Muscle of leg (tissue), 3 donors: ENCODE measurements at regions not wholly inside any gene's neighbourhood (a gene's known extent, or its start where the extent isn't known, plus 50 kb on each side); places are given as distances from the start of the nearest gene placed in this dataset.
"Not testable (repeated sequence)": the region's sequence is repeated elsewhere in the genome, so short reads cannot be mapped to it uniquely, and the experiment has no call there.

Experiments
- DNase-seq: peaks from one replicate; pipeline ENCODE4 v3.0.0; 2013
- H3K27ac ChIP-seq: one replicate; pipeline ENCODE4 v1.5.1; 2013; ENCODE audit warnings: mild to moderate bottlenecking, low read length, control low read depth
- H3K27me3 ChIP-seq: one replicate; pipeline ENCODE4 v1.6.1; 2013; ENCODE audit warnings: low read length; ENCODE audit not compliant: control insufficient read depth, insufficient read depth
- H3K36me3 ChIP-seq: one replicate; pipeline ENCODE4 v1.6.1; 2013; ENCODE audit warnings: low read length; ENCODE audit not compliant: control insufficient read depth, insufficient read depth
- H3K4me1 ChIP-seq: one replicate; pipeline ENCODE4 v1.6.1; 2013; ENCODE audit warnings: low read length; ENCODE audit not compliant: control insufficient read depth, insufficient read depth
- H3K4me3 ChIP-seq: one replicate; pipeline ENCODE4 v1.5.1; 2013; ENCODE audit warnings: low read length, control low read depth
- H3K9me3 ChIP-seq: replicated peaks from 2 replicates; pipeline ENCODE4 v1.6.1; 2013; ENCODE audit warnings: low read depth, low read length; ENCODE audit not compliant: control insufficient read depth
- WGBS: methylation state at CpG from one replicate; pipeline ENCODE4 v1.1.5; 2013; ENCODE audit warnings: missing lambda C conversion rate; ENCODE audit not compliant: insufficient coverage; 5-methylcytosine and 5-hydroxymethylcytosine counted together

- Histone ChIP-seq H3K27ac (no peak overlapping the region), H3K27me3 (no peaks in the 10 kb centered on the region), H3K36me3 (no peaks in the 10 kb centered on the region), H3K9me3 (no peaks in the 10 kb centered on the region), H3K4me1 (no peaks in the 10 kb centered on the region), H3K4me3 (no peak overlapping the region)
- WGBS, result no CpG with 5 or more reads among the region's 2 CpGs
- no peak for DNase-seq
Observed at GRCh38 chr2:195150819-195151218, 506.2 kb upstream of the SLC39A10 start.

GRCh38 chr2:195148004-195148403 is 509.0 kb upstream of the SLC39A10 start:
- Histone ChIP-seq H3K4me3 (no peak overlapping the region), H3K9me3 (no peaks in the 10 kb centered on the region), H3K27ac (no peak overlapping the region), H3K36me3 (no peaks in the 10 kb centered on the region), H3K27me3 (no peaks in the 10 kb centered on the region), H3K4me1 (no peaks in the 10 kb centered on the region)
- no peak for DNase-seq
- no CpG with 5 or more reads among the region's 5 CpGs for WGBS

- H3K36me3 ChIP-seq, result no peaks in the 10 kb centered on the region
- H3K27me3 ChIP-seq, result no peaks in the 10 kb centered on the region
- H3K4me1 ChIP-seq, result no peaks in the 10 kb centered on the region
- 66% methylated on average over 2 of the region's 4 CpGs for WGBS
- H3K4me3 ChIP-seq, result no peak overlapping the region
- no peak for DNase-seq
- H3K27ac ChIP-seq, result no peak overlapping the region
- no peaks in the 10 kb centered on the region for H3K9me3 ChIP-seq
Observed at GRCh38 chr2:195146761-195147541, 510.1 kb upstream of the SLC39A10 start.

GRCh38 chr2:195138435-195138834 is 518.6 kb upstream of the SLC39A10 start:
- no peaks in the 10 kb centered on the region for H3K36me3 ChIP-seq
- no peak overlapping the region for H3K27ac ChIP-seq
- H3K4me1 ChIP-seq, result no peaks in the 10 kb centered on the region
- no peak overlapping the region for H3K4me3 ChIP-seq
- DNase-seq, result no peak
- H3K27me3 ChIP-seq, result no peaks in the 10 kb centered on the region
- no peaks in the 10 kb centered on the region for H3K9me3 ChIP-seq
- no CpG with 5 or more reads among the region's 7 CpGs for WGBS

- H3K36me3 ChIP-seq, H3K27me3 ChIP-seq, H3K27ac ChIP-seq, H3K4me3 ChIP-seq, DNase-seq, H3K9me3 ChIP-seq, H3K4me1 ChIP-seq: not testable (repeated sequence)
- WGBS, result 96% methylated on average over 3 of the region's 3 CpGs
Observed at GRCh38 chr2:195125889-195126288, 531.1 kb upstream of the SLC39A10 start.

GRCh38 chr2:195124391-195125079 is 532.5 kb upstream of the SLC39A10 start:
- H3K27me3 ChIP-seq, result no peaks in the 10 kb centered on the region
- no peak for DNase-seq
- H3K4me3 ChIP-seq, result no peak overlapping the region
- no peaks in the 10 kb centered on the region for H3K36me3 ChIP-seq
- no peaks in the 10 kb centered on the region for H3K9me3 ChIP-seq
- H3K27ac ChIP-seq, result no peak overlapping the region
- no peaks in the 10 kb centered on the region for H3K4me1 ChIP-seq
- WGBS, result 91% methylated on average over 9 of the region's 10 CpGs

- Histone ChIP-seq H3K27ac (no peak overlapping the region), H3K4me3 (no peak overlapping the region), H3K36me3 (no peaks in the 10 kb centered on the region), H3K9me3 (no peaks in the 10 kb centered on the region), H3K4me1 (no peaks in the 10 kb centered on the region), H3K27me3 (no peaks in the 10 kb centered on the region)
- DNase-seq, result no peak
- WGBS, result no CpG with 5 or more reads among the region's 1 CpG
Observed at GRCh38 chr2:195122653-195123052, 534.4 kb upstream of the SLC39A10 start.

- Histone ChIP-seq H3K36me3 (no peaks in the 10 kb centered on the region), H3K4me3 (no peak overlapping the region), H3K4me1 (no peaks in the 10 kb centered on the region), H3K9me3 (no peaks in the 10 kb centered on the region), H3K27me3 (no peaks in the 10 kb centered on the region), H3K27ac (no peak overlapping the region)
- peak; percentile 14 for DNase-seq
- no CpG with 5 or more reads among the region's 3 CpGs for WGBS
Observed at GRCh38 chr2:195121341-195121740, 535.7 kb upstream of the SLC39A10 start.

GRCh38 chr2:195119231-195119630 is 537.8 kb upstream of the SLC39A10 start:
- Histone ChIP-seq H3K4me3 (no peak overlapping the region), H3K9me3 (peaks cover 9% of the 10 kb centered on the region), H3K36me3 (no peaks in the 10 kb centered on the region), H3K27me3 (no peaks in the 10 kb centered on the region), H3K27ac (no peak overlapping the region), H3K4me1 (peaks cover 2% of the 10 kb centered on the region)
- DNase-seq, result no peak

GRCh38 chr2:195118276-195118675 is 538.8 kb upstream of the SLC39A10 start:
- no CpG with 5 or more reads among the region's 3 CpGs for WGBS
- Histone ChIP-seq H3K27me3 (no peaks in the 10 kb centered on the region), H3K36me3 (no peaks in the 10 kb centered on the region), H3K4me1 (peaks cover 2% of the 10 kb centered on the region), H3K4me3 (no peak overlapping the region), H3K27ac (no peak overlapping the region), H3K9me3 (peaks cover 9% of the 10 kb centered on the region)
- no peak for DNase-seq
